ENCODE measurements at regions not wholly inside any gene's neighbourhood (a gene's known extent, or its start where the extent isn't known, plus 50 kb on each side); places are given as distances from the start of the nearest gene placed in this dataset.

- TF ChIP-seq TARDBP (IDR thresholded peaks at IDR 0.05) (no peak), FOXA1 (IDR thresholded peaks at IDR 0.05) (no peak), PKNOX1 (IDR thresholded peaks at IDR 0.05) (no peak), SUZ12 (IDR thresholded peaks at IDR 0.05) (no peak), SP1 (IDR thresholded peaks at IDR 0.05) (no peak), LEF1 (IDR thresholded peaks at IDR 0.05; ENCODE audit: borderline replicate concordance) (no peak)
Observed at GRCh38 chr2:223386984-223387383, 215.2 kb downstream of the SCG2 start.

Data from HEK293T (cell line).